GM21367 (cell line): ENCODE measurements at regions not wholly inside any gene's neighbourhood (a gene's known extent, or its start where the extent isn't known, plus 50 kb on each side); places are given as distances from the start of the nearest gene placed in this dataset.

Source experiments
- ATAC-seq: cut with Tn5 transposase; IDR thresholded peaks from one replicate; pipeline ENCODE4 v1.9.1; 2021; ENCODE audit not compliant: unreplicated experiment

DNA sequence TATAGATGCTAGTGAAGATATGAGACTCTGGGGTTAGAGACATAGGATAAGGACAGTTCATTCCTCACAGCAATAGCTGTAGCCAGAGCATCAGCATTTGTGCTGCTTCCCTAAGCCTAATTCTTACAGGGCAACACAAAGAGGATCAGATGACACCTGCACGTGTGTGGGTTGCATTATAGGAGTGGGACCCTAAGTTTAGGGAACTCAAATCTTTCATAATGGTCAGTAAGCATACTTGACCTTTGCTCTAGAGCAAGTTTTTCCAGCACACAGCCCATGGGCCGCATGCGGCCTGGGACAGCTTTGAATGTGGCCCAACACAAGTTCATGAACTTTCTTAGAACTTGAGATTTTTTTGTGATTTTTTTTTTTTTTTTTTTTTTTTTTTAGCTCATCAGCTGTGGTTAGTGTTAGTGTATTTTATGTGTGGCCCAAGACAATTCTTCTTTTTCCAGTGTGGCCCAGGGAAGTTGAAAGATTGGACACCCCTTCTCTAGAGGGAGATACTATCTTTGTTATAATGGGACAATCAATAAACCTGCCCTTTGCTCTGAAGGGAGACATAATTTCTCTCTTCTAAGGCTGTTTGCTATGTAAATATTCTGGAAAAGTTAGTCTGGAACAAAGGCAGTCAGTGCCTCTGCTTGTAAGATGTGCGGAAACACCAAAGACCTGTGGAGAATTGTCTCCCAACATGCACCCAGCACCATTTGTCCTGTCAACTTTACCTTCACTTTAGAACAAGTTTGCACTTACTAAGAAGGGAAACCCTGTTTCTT lies 650.2 kb downstream of the ZNF674 start:
- ATAC-seq: no peak

DNA sequence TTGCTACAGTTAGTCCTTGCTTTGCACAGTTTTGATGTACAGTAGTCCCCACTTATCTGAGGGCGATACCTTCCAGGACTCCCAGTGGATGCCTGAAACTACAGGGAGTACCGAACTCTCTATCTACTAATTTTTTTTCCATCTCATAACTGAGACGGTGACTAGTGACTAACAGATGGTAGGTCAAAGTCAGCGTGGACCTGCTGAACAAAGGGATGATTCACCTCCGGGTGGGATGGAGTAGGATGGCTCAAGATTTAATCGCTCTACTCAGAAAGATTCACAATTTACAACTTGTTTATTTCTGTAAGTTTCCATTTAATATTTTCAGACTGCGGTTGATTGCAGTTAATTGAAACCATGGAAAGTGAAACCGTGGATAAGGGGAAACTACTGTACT lies 655.8 kb downstream of the ZNF674 start:
- no peak for ATAC-seq

DNA sequence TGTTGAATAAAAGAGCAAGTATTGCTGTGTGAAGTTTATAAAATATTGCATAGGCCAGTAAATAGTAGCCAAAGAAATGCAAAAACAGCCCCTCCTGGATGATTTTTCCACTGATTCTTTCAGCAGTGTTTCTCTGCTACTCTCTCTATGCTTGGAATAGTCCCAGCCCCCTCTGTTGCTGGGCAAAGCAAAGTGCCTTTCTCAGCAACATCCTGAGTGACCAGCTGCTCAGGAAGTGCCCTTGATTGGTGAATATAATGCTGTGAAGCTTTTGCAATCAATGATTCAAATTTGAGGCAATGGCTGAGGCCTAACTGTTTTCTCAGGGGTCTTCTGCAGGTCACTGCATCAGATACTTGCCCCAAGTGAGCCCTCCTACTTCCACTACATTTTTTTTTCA lies 656.7 kb downstream of the ZNF674 start:
- ATAC-seq: no peak

DNA sequence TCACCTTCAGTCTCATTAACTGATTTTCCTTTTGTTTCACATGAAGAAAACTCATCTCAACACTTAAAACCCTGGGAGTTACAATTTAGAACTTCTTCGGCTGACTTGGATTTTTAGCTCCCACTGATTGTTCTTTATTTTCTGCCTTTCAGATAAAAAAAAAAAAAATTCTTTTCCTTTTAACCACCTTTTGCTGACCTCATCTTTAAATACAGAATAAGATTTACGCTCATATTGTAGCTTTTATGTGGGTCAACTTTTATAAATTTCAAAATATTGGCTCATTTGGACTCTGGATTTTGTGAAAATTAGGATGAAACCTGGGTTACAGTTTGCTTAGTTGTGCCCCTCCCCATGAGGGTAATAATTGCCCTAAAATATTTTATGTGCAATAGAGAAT lies 659.3 kb downstream of the ZNF674 start:
- no peak for ATAC-seq

DNA sequence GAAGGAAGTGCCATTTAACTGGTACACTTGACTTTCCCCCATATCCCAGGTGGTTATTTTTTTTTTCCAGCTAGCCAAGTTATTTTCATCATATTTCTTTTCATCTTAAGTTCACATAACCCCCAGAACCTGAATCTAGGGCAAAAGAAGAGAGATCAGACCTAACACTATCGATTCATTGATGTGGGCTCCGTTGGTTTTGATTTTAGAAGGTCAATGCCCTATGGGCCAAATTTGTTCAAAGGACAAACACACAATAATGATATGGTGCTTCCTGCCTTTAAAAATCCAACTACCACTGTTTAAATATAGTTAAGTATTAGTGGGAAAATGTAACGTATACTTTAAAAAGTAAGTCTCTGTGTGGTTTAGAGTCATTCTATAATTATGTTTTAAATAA lies 665.7 kb downstream of the ZNF674 start:
- ATAC-seq: no peak

DNA sequence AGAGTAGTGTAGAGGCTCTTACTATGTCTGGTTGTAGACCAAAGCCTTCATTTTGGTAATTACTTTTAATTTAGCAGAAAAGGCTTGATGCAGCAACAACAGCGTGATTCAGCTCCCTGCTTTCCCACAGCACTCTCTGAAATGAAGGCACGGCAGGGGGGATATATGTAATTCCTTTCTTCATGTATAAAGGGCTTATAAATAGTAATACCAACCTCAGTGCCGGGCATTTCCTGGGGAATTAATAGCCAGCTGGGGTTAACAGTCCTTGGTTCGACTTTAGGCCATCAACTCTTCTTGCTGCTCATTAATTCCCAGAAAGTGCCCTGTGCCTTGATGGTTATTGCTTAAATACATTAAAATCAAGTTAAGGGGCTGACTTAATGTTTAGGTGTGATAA lies 669.0 kb downstream of the ZNF674 start:
- no peak for ATAC-seq

DNA sequence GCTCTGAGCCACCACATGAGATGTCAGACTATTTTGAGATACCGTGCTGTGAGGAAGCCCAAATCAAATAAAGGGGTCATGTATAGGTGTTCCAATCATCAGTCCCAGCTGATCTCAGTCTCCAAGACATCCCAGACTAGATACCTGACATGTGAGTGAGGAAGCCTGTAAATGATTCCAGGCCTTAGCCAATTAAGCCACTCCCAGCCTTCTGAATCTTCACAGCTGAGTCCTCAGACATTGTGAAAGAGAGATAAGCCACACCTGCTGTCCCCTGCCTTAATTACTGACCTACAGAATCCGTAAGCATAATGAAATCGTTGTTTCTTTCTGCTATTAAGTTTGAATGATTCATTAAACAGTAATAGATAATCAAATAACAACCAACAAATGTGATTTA lies 671.4 kb downstream of the ZNF674 start:
- ATAC-seq: no peak

DNA sequence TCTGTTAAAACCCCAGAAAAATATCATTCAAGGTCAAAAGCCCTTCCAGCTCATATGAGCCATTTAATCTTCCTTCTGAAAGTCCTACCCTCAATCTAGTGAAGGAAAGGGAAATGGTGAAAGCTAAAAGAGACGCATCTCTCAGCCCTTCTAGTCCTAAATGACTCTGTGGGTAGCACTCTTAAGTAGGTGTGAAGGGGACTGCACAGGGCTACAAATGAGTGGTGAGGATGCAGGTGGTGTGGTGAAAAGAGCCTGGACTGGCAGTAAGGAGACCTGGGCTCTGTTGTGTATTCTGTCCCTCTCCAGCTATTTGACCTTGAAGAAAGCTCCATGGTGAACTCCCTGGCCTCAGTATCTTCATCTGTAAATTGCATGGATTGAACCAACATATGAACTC lies 671.8 kb upstream of the DIPK2B start:
- no peak for ATAC-seq

DNA sequence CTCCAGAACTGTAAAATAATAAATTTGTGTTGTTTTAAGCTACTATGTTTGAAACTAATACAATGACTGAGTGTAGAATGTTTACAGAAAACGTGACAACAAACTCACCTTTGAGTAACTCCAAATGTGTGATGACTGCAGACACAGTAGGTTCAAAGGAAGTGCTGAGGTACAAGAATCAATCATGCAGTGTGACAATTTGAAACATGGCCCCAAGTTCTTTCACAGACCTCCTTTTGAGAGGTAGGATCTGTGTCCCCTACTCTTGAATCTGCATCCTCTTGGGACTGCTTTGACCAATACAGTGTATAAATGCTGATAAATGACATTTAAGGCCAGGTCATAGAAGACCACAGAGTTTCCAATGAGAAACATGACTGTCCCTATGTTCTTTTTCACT lies 667.7 kb upstream of the DIPK2B start:
- ATAC-seq: no peak

DNA sequence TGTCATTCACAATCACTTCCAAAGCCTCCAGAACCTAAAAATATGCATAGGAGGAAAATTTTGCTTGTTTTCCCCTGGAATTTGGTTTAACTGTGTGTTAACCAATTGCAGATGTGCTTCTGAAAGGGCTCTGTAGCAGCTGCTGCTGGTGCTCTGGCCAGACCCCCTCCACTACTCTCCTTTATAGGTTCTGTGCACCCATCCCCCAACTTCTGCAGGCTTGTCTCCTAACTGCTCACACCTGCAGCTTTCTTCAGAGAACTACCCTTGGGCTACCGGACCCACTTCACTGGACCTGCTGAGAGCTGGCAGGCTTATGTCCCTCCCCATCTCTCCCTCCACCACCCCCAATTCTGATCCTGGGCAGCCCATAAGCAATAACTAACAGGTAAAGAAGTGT lies 662.1 kb upstream of the DIPK2B start:
- no peak for ATAC-seq

DNA sequence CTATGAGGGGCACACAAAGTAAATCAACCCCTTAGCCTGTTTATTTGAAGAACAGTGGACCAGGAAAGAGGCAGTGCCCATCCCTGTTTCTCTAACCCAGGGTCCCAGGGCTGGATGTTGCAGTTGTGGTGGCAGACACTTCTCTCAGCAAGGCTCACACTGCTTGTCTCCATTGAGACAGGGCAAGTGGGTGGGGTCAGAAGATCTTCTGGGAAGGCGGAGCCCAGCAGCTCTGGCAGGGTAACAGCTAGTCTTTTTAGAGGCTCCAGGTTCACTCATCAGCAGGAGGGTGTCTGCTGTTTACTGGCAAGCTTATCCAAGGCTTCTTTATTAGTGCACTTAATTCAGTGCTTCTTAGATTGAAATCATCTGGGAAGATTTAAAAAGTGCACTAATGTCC lies 659.8 kb upstream of the DIPK2B start:
- no peak for ATAC-seq

DNA sequence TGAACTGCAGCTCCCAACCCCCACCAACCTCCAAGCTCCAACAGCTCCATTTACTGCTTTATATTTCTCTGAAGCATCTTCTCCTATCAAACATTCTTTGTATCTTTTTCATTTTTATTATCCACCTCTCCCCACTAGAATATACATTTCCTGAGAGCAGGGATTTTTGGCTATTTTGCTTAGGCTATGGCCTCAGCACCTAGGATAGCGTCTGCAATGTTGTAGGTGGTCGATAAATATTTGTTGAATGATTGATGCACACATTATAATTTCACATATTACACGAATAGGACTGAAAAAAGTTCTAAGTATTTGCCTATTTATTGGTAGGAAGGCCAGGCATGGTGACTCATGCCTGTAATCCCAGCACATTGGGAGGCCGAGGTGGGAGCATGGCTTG lies 658.7 kb upstream of the DIPK2B start:
- ATAC-seq: no peak

DNA sequence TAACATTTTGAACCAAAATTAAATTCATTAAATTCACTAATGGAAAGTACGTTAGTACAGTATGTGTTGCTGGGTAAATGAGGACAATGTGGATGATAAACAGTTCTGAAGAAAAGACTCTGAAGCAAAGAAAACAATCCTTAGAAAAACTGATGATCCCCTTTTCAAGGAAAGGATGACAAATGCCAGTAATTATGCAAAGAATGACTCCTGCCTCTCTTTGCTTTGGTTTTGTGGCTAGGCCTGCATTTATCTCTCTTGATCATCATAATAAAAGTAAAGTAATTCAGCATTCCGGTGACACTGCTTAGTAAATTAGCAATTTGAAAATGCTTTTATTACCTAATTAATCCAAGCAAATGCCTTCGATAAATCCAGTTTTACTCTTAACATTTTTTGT lies 652.2 kb upstream of the DIPK2B start:
- ATAC-seq: no peak

DNA sequence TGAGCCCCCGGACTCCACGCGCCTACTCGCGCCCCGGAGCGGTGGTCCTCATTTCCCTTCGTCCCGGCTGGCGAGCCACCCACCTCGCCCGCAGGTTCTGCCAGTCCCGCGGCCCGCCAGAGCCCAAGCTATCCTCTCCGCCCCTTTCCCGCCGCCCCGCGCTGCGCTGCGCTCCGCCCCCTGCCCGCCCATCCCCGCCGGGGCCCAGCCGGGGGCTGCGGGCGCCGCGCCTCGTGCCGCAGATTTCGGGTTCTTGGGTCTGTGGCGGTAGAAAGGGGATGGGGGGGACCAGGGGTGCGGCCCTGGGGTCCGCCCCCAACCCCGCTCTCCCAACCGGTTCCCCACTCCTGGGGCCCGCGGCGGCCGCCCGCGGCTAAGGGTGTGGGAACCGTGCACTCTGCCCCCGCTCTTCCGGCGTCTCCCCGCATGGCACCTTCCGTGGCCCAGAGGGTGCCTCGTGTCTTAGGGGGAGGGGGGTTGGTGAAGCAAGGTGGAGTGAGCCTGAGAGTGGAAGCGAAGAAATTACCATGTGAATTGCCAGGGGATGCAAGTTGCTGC lies 650.8 kb upstream of the DIPK2B start:
- ATAC-seq: no peak

DNA sequence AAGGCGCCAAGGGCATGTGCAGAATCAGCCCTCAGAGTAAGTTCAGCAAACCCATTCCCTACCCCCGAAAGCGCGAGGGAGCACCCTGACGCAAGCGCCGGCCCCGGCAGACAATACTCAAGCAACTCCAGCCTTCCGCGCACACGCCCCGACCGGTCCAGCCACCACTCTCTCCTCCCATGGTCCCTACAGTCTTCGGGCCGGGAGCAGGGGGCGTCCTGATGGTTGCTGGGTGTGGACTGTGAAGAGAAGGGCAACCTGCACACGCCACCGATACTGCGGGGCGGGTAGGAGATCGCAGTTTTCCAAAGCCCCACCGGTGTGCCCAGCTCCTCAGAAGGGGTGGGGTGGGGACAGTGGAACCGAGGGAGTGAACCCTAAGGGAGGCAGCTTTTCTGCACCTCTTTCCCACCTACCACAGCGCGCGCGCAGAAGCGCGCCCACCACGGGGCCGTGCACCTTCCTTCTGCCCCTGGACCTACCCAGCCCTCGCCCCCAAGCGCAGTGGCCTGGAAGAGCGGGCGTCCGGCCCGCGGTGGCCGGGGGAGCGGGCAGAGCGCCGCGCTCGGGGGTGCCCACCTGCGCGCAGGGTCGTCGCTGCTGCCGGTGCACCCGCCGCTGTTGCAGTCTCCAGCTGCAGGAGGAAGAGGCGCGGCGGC lies 650.2 kb upstream of the DIPK2B start:
- ATAC-seq: no peak

DNA sequence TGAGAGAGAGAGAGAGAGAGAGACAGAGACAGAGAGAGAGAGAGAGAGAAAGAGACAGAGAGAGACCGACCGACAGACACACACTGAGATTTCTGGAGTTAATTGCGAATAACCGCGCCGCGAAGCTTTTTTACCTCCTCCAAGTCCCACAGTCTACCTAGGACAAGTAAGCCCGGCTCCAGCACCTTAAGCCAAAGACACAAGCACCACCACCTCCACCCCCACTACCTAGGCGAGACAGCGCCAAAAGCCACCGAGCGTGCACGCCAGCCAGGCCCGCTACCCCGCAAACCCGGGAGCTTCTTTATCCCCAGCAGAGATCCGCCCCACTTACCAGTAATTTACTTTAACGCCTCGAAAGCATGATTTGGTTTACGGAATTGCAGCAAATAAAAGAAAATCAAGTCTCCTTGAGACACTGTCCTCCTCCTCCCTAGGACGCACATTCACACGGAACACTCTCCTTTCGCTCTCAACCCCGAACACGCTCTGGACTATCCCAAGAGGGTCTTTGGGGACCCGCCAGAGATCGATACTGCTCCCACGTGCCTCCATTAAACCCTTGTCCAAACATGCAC lies 649.6 kb upstream of the DIPK2B start:
- no peak for ATAC-seq

DNA sequence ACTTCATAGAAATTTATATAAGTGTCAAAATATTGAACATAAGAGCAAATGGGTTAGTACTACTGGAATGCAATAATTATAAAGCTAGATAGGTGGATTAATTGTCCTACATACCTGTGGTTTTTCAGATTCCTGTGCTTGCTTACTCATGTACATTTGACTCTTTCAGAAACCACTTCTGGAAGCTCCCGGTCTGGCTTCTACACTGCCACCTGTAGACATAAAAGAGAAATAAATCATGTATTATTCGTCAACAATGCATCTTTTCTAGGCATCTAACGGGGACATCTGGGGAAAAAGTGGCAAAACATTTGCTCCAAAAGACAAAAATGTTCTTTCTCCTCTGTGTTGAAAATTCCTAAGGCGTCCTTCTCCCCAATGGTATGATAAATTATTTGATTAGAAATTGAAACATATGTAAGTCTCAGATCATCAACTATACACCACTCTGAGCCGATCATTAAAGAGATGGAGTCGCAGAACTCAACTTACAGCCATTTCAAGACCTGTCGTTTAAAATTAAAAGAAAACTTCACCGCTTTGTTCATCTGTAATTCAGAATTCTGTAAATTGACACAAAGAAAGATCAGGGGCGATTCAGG lies 648.7 kb upstream of the DIPK2B start:
- no peak for ATAC-seq

DNA sequence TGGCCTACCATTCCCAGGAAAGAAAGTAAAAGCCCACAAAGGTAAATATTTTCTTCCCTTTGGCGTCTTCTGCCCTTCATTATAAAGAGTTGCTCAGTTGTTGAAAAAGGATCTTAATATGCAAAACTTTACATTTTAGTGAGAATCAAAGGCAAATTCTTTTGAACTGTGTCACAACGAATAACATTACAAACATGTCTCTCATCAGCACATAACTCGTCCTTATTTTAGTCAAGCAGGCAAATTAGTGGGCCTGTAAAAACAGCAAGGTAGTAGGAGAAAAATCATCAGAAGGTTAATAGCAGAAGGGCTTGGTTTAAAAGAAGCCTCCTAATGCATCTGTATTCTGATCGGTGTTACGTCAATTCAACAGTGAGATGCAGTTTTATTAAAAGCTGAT lies 647.3 kb upstream of the DIPK2B start:
- ATAC-seq: no peak

DNA sequence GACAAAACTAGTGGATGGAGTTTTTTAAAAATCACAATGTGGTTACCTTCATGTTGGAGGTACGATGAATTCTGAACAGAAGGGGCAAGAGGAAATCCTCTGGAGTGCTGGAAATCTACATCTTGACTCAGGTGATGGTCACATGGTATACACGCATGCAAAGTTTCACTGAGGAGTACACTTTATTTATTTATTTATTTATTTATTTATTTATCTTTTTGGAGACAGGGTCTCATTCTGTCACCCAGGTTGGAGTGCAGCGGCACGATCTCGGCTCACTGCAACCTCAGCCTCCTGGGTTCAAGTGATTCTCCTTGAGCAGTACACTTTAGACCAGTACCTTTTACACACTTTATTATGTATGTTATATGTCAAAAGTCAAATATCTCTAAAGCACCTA lies 645.7 kb upstream of the DIPK2B start:
- ATAC-seq: no peak

DNA sequence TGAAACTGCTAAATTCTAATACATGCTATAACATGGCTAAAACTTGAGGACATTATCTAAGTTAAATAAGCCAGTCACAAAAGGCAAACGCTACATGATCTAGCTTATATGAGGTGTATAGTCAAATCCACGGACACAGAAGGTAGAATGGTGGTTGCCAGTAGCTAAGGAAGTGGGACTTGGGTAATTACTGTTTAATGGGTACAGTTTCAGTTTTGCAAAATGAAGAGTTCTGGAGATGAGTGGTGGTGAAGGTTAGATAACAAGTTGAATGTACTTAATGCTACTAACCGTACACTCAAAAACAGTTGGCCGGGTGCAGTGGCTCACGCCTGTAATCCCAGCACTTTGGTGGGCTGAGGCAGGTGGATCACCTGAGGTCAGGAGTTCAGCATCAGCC lies 644.5 kb upstream of the DIPK2B start:
- ATAC-seq: no peak

DNA sequence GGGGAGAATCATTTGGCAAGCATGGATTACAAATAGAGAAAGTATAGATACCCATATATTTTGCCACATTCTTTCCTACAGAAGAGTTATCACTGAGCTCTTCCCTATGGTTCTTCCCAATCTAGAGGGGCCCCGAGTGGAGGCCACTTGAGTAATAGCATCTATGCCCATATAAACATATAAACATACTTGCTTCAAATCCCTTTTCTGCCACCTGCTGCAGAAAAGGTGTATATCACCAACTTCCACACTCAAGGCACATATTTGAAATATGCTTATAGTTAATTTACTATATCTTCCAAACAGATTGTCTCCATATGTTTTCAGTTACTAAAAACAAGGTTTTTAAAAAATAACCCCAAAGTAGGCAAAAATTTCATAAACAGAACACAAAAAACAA lies 642.8 kb upstream of the DIPK2B start:
- ATAC-seq: no peak

DNA sequence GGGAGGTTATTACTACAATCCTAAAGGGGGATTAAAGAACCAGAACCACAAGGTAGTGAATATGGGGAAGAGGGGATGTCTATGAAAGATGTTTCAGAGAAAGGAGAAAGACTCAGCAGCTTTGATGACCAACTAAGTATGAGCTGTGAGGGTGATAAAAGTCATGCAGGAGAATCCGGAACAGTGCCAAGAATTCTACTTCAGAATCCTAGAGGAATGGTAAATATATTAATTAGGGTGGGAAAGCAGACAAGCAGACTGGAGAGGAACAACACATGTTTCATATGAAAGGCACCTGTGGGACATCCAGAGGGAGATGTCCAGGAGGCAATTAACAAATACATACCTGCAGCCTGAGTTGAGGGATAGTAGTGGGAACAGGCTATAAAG lies 642.2 kb upstream of the DIPK2B start:
- no peak for ATAC-seq
